ENCODE measurements at regions not wholly inside any gene's neighbourhood (a gene's known extent, or its start where the extent isn't known, plus 50 kb on each side); places are given as distances from the start of the nearest gene placed in this dataset.

GRCh38 chr11:70028147-70028855 lies 49.8 kb upstream of the ANO1 start:
- no peak overlapping the region for H3K4me3 ChIP-seq (ENCODE audit: low read depth, low read length)
- DNase-seq (ENCODE audit: low read depth in 4 of 6, low spot score in 6 of 6), result peak in 1 of 6 donors; percentile 9
- no peaks in the 10 kb centered on the region for H3K36me3 ChIP-seq (ENCODE audit: control insufficient read depth, insufficient read depth, low read length)
- H3K9me3 ChIP-seq (ENCODE audit: control insufficient read depth, insufficient read depth, low read length), result no peaks in the 10 kb centered on the region
- peaks cover 2% of the 10 kb centered on the region for H3K27me3 ChIP-seq (ENCODE audit: control insufficient read depth, insufficient read depth, low read length)
- no peak overlapping the region for H3K27ac ChIP-seq (ENCODE audit: low read depth, low read length)
- peaks cover 22% of the 10 kb centered on the region for H3K4me1 ChIP-seq (ENCODE audit: control insufficient read depth, insufficient read depth, low read length)
- 67% methylated on average over 1 of the region's 12 CpGs for WGBS (ENCODE audit: insufficient coverage)

All from spinal cord (tissue), 9 donors.